ENCODE measurements at regions not wholly inside any gene's neighbourhood (a gene's known extent, or its start where the extent isn't known, plus 50 kb on each side); places are given as distances from the start of the nearest gene placed in this dataset.

DNA sequence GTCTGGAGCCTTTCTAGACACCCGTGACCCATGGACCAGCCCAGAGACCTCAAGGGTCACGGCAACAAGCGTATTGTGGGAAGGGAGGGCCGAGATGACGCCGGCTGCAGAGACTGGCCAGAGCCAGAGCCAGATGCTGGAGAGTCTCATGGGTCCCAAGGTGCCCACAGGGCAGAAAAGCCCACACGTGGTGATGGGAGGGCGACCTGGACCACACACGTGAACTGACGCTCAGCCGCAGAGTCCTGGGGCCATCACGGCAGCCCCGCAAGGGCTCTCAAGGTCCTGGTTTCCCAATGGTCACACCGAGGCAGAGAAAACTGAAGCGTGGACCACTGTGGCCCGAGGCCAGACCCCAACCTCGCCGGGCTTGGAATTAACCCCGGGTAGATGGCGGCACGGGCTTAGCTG is 92.6 kb downstream of the YTHDF1 start:
- H3K9me3 ChIP-seq, result peaks cover 0 to 8% (median 0%) of the 10 kb centered on the region in 4 donors
- peaks cover 0 to 78% (median 0%) of the 10 kb centered on the region in 4 donors for H3K27me3 ChIP-seq
- H3K4me1 ChIP-seq, result no peaks in the 10 kb centered on the region
- no peak overlapping the region for H3K4me3 ChIP-seq
- intact Hi-C loops (cut with DNase I), result no loop called here
- WGBS, result 75% methylated on average over 14 of the region's 21 CpGs
- no peak for TF ChIP-seq POLR2AphosphoS5 (IDR thresholded peaks at IDR 0.05)
- H3K27ac ChIP-seq (replicated peaks in 1 of 4), result no peak overlapping the region
- DNase-seq (ENCODE audit: extremely low spot score), result no peak
- no peaks in the 10 kb centered on the region for H3K36me3 ChIP-seq

DNA sequence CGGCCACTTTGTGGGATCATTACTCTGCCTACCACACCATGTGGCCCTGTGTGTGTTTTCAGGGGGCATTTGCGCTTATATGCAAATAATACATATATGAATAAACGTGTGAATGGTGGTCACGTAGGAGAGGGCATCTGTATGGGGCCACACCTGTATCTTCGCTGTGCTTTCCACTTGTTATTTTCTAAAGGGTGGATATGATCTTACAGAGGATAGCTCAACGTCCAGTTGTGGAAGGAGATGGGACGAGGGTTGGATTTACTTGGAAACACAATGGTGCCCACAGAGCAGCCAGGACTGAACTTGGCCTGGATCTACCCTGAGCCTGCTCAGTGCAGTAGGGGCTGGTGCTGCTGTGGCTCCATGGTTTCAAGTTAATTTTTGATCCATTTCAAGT is 93.3 kb downstream of the YTHDF1 start:
- DNase-seq (ENCODE audit: extremely low spot score), result no peak
- no peak overlapping the region for H3K4me3 ChIP-seq
- TF ChIP-seq, protein P1, sequence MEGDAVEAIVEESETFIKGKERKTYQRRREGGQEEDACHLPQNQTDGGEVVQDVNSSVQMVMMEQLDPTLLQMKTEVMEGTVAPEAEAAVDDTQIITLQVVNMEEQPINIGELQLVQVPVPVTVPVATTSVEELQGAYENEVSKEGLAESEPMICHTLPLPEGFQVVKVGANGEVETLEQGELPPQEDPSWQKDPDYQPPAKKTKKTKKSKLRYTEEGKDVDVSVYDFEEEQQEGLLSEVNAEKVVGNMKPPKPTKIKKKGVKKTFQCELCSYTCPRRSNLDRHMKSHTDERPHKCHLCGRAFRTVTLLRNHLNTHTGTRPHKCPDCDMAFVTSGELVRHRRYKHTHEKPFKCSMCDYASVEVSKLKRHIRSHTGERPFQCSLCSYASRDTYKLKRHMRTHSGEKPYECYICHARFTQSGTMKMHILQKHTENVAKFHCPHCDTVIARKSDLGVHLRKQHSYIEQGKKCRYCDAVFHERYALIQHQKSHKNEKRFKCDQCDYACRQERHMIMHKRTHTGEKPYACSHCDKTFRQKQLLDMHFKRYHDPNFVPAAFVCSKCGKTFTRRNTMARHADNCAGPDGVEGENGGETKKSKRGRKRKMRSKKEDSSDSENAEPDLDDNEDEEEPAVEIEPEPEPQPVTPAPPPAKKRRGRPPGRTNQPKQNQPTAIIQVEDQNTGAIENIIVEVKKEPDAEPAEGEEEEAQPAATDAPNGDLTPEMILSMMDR (IDR thresholded peaks at IDR 0.05), result no peak
- no peak for TF ChIP-seq EP300 (IDR thresholded peaks at IDR 0.05)
- TF ChIP-seq POLR2AphosphoS5 (IDR thresholded peaks at IDR 0.05), result no peak
- no peak for TF ChIP-seq POLR2A (IDR thresholded peaks at IDR 0.05; ENCODE audit: low read depth)
- peaks cover 0 to 82% (median 0%) of the 10 kb centered on the region in 4 donors for H3K27me3 ChIP-seq
- no peaks in the 10 kb centered on the region for H3K36me3 ChIP-seq
- no peak overlapping the region for H3K27ac ChIP-seq (replicated peaks in 1 of 4)
- whole genome bisulfite sequencing, result 71% methylated on average over 7 of the region's 7 CpGs
- H3K4me1 ChIP-seq, result no peaks in the 10 kb centered on the region
- peaks cover 0 to 8% (median 0%) of the 10 kb centered on the region in 4 donors for H3K9me3 ChIP-seq
- intact Hi-C loops (cut with DNase I), result no loop called here

- H3K27ac ChIP-seq (replicated peaks in 1 of 4), result no peak overlapping the region
- no peak for DNase-seq (ENCODE audit: extremely low spot score)
- TF ChIP-seq, protein P1 (IDR thresholded peaks at IDR 0.05), result no peak
- TF ChIP-seq POLR2AphosphoS5 (IDR thresholded peaks at IDR 0.05) (no peak), EP300 (IDR thresholded peaks at IDR 0.05) (no peak), POLR2A (IDR thresholded peaks at IDR 0.05; ENCODE audit: low read depth) (no peak)
- 77% methylated on average over 15 of the region's 23 CpGs for WGBS
- no peak overlapping the region for H3K4me3 ChIP-seq
- intact Hi-C loops (cut with DNase I), result no loop called here
- no peaks in the 10 kb centered on the region for H3K4me1 ChIP-seq
- peaks cover 0 to 8% (median 0%) of the 10 kb centered on the region in 4 donors for H3K9me3 ChIP-seq
- peaks cover 0 to 84% (median 3%) of the 10 kb centered on the region in 4 donors for H3K27me3 ChIP-seq
- H3K36me3 ChIP-seq, result no peaks in the 10 kb centered on the region
Measured at GRCh38 chr20:63121749-63122405, 94.1 kb downstream of the YTHDF1 start.

DNA sequence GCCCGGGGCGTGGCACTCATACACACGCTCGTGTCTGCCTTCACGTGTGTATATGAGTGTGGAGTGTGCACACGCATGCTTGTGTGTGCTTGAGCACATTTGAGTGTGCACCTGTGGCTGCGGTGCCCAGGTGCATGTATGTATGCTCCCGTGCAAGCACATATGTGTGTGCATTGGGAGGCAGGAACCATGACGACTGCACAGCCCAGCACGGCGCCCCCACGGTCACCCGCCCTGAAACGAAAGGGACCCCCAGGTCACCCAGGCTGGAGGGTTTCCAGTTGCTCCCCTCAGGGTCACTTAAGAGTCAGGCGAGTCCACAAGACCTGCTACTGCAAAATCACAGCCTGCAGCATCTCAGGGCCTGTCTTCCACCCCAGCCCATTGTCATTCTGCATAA is 94.7 kb downstream of the YTHDF1 start:
- no peak overlapping the region for H3K27ac ChIP-seq (replicated peaks in 1 of 4)
- H3K4me1 ChIP-seq, result no peaks in the 10 kb centered on the region
- TF ChIP-seq POLR2AphosphoS5 (IDR thresholded peaks at IDR 0.05) (no peak), POLR2A (IDR thresholded peaks at IDR 0.05; ENCODE audit: low read depth) (no peak), EP300 (IDR thresholded peaks at IDR 0.05) (no peak)
- TF ChIP-seq, protein P1 (IDR thresholded peaks at IDR 0.05), result no peak
- no peaks in the 10 kb centered on the region for H3K36me3 ChIP-seq
- peaks cover 0 to 86% (median 5%) of the 10 kb centered on the region in 4 donors for H3K27me3 ChIP-seq
- intact Hi-C loops (cut with DNase I), result no loop called here
- DNase-seq (ENCODE audit: extremely low spot score), result no peak
- H3K4me3 ChIP-seq, result no peak overlapping the region
- H3K9me3 ChIP-seq, result peaks cover 0 to 8% (median 0%) of the 10 kb centered on the region in 4 donors
- 94% methylated on average over 9 of the region's 15 CpGs for WGBS

DNA sequence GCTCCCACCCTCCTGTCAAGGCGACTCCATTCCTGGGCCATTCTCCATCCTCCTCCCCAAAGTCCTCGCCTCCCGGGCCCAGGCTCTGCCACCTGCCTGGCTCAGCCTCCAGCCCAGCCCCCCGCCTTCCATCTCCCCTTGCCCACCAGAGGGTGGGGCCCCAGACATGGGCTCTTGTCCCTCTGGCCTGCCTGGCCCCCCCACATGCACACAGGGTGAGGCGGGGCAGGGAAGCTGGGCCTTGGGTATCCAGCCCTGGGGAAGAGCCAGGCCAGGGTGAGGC is 95.2 kb downstream of the YTHDF1 start:
- intact Hi-C loops (cut with DNase I), result no loop called here
- H3K36me3 ChIP-seq, result no peaks in the 10 kb centered on the region
- no peak for DNase-seq (ENCODE audit: extremely low spot score)
- peaks cover 0 to 8% (median 0%) of the 10 kb centered on the region in 4 donors for H3K9me3 ChIP-seq
- H3K27ac ChIP-seq (replicated peaks in 1 of 4), result no peak overlapping the region
- no peak overlapping the region for H3K4me3 ChIP-seq
- no peaks in the 10 kb centered on the region for H3K4me1 ChIP-seq
- TF ChIP-seq, protein P1 (IDR thresholded peaks at IDR 0.05), result no peak
- no peak for TF ChIP-seq EP300 (IDR thresholded peaks at IDR 0.05)
- no peak for TF ChIP-seq POLR2AphosphoS5 (IDR thresholded peaks at IDR 0.05)
- no peak for TF ChIP-seq POLR2A (IDR thresholded peaks at IDR 0.05; ENCODE audit: low read depth)
- 40% methylated on average over 2 of the region's 5 CpGs for WGBS
- peaks cover 0 to 86% (median 5%) of the 10 kb centered on the region in 4 donors for H3K27me3 ChIP-seq
